ENCODE measurements at regions not wholly inside any gene's neighbourhood (a gene's known extent, or its start where the extent isn't known, plus 50 kb on each side); places are given as distances from the start of the nearest gene placed in this dataset.

GRCh38 chr7:51518646-51519045 is 202.0 kb upstream of the COBL start (continued):
- TF ChIP-seq KDM4A (IDR thresholded peaks at IDR 0.05; ENCODE audit: low read depth, low read length, severe bottlenecking) (no peak), ZNF274 (IDR thresholded peaks at IDR 0.05; ENCODE audit: borderline replicate concordance, extremely low read depth, low read length) (no peak), MAFK (IDR thresholded peaks at IDR 0.05; ENCODE audit: low read depth, low read length) (no peak)

All from H1 (cell line).